ENCODE measurements at regions not wholly inside any gene's neighbourhood (a gene's known extent, or its start where the extent isn't known, plus 50 kb on each side); places are given as distances from the start of the nearest gene placed in this dataset.

DNA sequence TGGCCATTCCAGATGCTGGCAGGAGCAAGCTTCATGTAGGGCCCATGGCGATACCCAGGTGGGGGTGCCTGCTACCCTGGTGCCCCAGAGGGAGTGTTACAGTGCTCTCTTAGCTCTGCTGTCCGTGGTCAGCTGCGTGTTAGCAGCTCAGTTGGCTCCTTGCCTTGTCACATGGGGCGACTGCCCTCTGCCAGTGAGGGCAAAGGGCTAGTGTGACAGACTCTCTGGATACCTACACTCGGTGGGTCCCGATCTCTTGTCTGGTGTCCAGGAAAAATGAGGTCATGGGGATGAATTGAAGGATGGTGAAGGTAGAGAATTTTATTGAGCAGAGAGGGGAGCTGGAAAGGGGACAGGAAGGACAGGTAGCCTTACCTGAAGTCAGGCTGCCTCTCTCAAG lies 152.2 kb downstream of the CYP26A1 start:
- TF ChIP-seq POLR2AphosphoS5 (IDR thresholded peaks at IDR 0.05; ENCODE audit: low read depth, low read length): no peak
- no peak for TF ChIP-seq POLR2A (IDR thresholded peaks at IDR 0.05; ENCODE audit: low read depth, low read length)
